OCI-LY1 (cell line): ENCODE measurements at regions not wholly inside any gene's neighbourhood (a gene's known extent, or its start where the extent isn't known, plus 50 kb on each side); places are given as distances from the start of the nearest gene placed in this dataset.

Source experiments
- H2AFZ ChIP-seq: fragments of 200-600 bp; sonication (generic), shearing (Covaris generic); 2 replicates; pipeline ENCODE4 v1.6.0; 2014; ENCODE audit warnings: antibody characterized with exemption, mild to moderate bottlenecking, low read length
- H3F3A ChIP-seq: fragments of 200-600 bp; sonication (generic), shearing (Covaris generic); 2 replicates; pipeline ENCODE4 v1.6.0; 2014; ENCODE audit warnings: mild to moderate bottlenecking, antibody characterized with exemption, low read length, moderate library complexity; ENCODE audit not compliant: insufficient read depth
- H3K27ac ChIP-seq: fragments of 200-600 bp; sonication (generic); 2 replicates; pipeline ENCODE4 v1.5.1; 2014; ENCODE audit warnings: low read length, mixed run types, mild to moderate bottlenecking, low read depth; ENCODE audit not compliant: poor library complexity, severe bottlenecking
- H3K27me3 ChIP-seq: fragments of 200-600 bp; sonication (generic); 2 replicates; pipeline ENCODE4 v1.6.0; 2014; ENCODE audit warnings: antibody characterized with exemption, mild to moderate bottlenecking, low read length, moderate library complexity; ENCODE audit not compliant: insufficient read depth
- H3K36me3 ChIP-seq: fragments of 200-600 bp; sonication (generic); 2 replicates; pipeline ENCODE4 v1.6.1; 2014; ENCODE audit warnings: mild to moderate bottlenecking, antibody characterized with exemption, low read length, moderate library complexity, mixed read lengths; ENCODE audit not compliant: insufficient read depth
- H3K4me1 ChIP-seq: fragments of 200-600 bp; sonication (generic); 2 replicates; pipeline ENCODE4 v1.5.1; 2014; ENCODE audit warnings: mild to moderate bottlenecking, low read length, moderate library complexity; ENCODE audit not compliant: insufficient read depth, severe bottlenecking
- H3K4me2 ChIP-seq: fragments of 200-600 bp; sonication (generic), shearing (Covaris generic); 2 replicates; pipeline ENCODE4 v1.6.1; 2014; ENCODE audit warnings: low read length
- H3K4me3 ChIP-seq: fragments of 200-600 bp; sonication (generic); 2 replicates; pipeline ENCODE4 v1.5.1; 2014; ENCODE audit warnings: low read length, low read depth, mild to moderate bottlenecking, mixed read lengths; ENCODE audit not compliant: poor library complexity, severe bottlenecking
- H3K79me2 ChIP-seq: fragments of 200-600 bp; shearing (Covaris generic); 2 replicates; pipeline ENCODE4 v1.6.1; 2016; ENCODE audit warnings: mixed run types, low read length, mixed read lengths; ENCODE audit not compliant: insufficient read depth
- H3K9ac ChIP-seq: fragments of 200-600 bp; sonication (generic), shearing (Covaris generic); 2 replicates; pipeline ENCODE4 v1.6.1; 2014; ENCODE audit warnings: mild to moderate bottlenecking, low read length, mixed read lengths
- H3K9me2 ChIP-seq: fragments of 200-600 bp; sonication (generic), shearing (Covaris generic); 2 replicates; pipeline ENCODE4 v1.6.1; 2014; ENCODE audit warnings: low read depth, mild to moderate bottlenecking, low read length, mixed read lengths
- H3K9me3 ChIP-seq: fragments of 200-600 bp; shearing (Covaris generic); 2 replicates; pipeline ENCODE4 v1.6.1; 2014; ENCODE audit warnings: low read length, mixed read lengths
- H4K20me1 ChIP-seq: fragments of 200-600 bp; sonication (generic), shearing (Covaris generic); 2 replicates; pipeline ENCODE4 v1.6.0; 2016; ENCODE audit warnings: mild to moderate bottlenecking, low read length; ENCODE audit not compliant: insufficient read depth
- EZH2 ChIP-seq: fragments of 200-600 bp; sonication (generic), shearing (Covaris generic); IDR thresholded peaks from 2 replicates; pipeline ENCODE4 v1.8.0; 2017; ENCODE audit warnings: borderline replicate concordance, mixed run types, mild to moderate bottlenecking, antibody characterized with exemption, low read length, moderate library complexity, mixed read lengths
- TF ChIP-seq, protein P1 (sequence below): fragments of 200-600 bp; sonication (generic), shearing (Covaris generic); IDR thresholded peaks from 2 replicates; pipeline ENCODE4 v1.5.1; 2017; ENCODE audit warnings: mild to moderate bottlenecking, antibody characterized with exemption, low read length, moderate library complexity, mixed read lengths

DNA sequence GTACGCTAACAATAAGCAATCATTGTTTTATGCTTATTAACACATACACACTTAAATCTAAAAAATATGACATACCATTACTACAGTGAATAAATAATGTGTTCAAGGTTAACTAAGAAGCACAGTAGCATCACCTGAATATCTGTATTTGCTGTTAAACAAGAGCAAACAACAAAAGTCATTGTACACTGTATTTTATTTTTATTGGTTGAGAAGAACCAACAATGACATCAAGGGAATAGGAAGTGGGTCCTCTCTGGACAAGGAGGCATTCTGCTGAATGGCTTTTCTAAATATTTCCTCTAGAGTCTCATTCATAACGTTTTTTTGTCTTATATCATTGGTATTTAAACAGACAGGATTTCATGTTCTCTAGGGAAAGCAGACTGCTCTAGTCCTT is 460.4 kb downstream of the CDH9 start:
- Histone ChIP-seq H2AFZ (no peak overlapping the region), H3F3A (no peaks in the 10 kb centered on the region), H3K4me3 (no peak overlapping the region), H3K4me1 (no peaks in the 10 kb centered on the region), H3K9ac (no peak overlapping the region), H3K79me2 (no peaks in the 10 kb centered on the region), H3K9me3 (no peaks in the 10 kb centered on the region), H3K4me2 (no peak overlapping the region), H3K27ac (no peak overlapping the region), H4K20me1 (no peaks in the 10 kb centered on the region), H3K36me3 (no peaks in the 10 kb centered on the region), H3K9me2 (no peaks in the 10 kb centered on the region), H3K27me3 (no peaks in the 10 kb centered on the region)
- TF ChIP-seq EZH2 = no peak
- TF ChIP-seq, protein P1, sequence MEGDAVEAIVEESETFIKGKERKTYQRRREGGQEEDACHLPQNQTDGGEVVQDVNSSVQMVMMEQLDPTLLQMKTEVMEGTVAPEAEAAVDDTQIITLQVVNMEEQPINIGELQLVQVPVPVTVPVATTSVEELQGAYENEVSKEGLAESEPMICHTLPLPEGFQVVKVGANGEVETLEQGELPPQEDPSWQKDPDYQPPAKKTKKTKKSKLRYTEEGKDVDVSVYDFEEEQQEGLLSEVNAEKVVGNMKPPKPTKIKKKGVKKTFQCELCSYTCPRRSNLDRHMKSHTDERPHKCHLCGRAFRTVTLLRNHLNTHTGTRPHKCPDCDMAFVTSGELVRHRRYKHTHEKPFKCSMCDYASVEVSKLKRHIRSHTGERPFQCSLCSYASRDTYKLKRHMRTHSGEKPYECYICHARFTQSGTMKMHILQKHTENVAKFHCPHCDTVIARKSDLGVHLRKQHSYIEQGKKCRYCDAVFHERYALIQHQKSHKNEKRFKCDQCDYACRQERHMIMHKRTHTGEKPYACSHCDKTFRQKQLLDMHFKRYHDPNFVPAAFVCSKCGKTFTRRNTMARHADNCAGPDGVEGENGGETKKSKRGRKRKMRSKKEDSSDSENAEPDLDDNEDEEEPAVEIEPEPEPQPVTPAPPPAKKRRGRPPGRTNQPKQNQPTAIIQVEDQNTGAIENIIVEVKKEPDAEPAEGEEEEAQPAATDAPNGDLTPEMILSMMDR = no peak

- H3K4me1 ChIP-seq = no peaks in the 10 kb centered on the region
- H4K20me1 ChIP-seq = no peaks in the 10 kb centered on the region
- H3F3A ChIP-seq = no peaks in the 10 kb centered on the region
- H3K27me3 ChIP-seq = no peaks in the 10 kb centered on the region
- H3K9me3 ChIP-seq = no peaks in the 10 kb centered on the region
- H3K4me3 ChIP-seq = no peak overlapping the region
- no peaks in the 10 kb centered on the region for H3K36me3 ChIP-seq
- no peaks in the 10 kb centered on the region for H3K79me2 ChIP-seq
- no peak overlapping the region for H2AFZ ChIP-seq
- TF ChIP-seq, protein P1 = no peak
- no peak for TF ChIP-seq EZH2
- H3K27ac ChIP-seq = no peak overlapping the region
- no peak overlapping the region for H3K9ac ChIP-seq
- H3K4me2 ChIP-seq = no peak overlapping the region
- no peaks in the 10 kb centered on the region for H3K9me2 ChIP-seq
Measured at GRCh38 chr5:26572480-26572879, 465.9 kb downstream of the CDH9 start.

DNA sequence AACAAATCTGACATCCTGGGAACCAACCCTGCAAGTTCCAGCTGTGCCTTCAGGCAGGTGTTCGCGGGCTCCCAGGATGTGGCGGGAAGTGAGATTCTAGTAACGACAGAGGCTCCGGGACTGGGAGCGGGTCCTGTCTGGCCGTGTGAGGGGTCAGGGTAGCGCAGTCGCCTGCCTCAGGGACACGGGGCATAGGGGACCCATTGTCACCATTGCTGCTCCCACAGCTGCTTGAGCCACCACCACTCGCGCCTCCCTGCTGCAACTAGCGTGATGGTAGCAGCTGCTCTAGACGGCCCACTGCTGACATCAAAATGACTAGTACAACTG is 468.5 kb downstream of the CDH9 start:
- Histone ChIP-seq H2AFZ (no peak overlapping the region), H4K20me1 (no peaks in the 10 kb centered on the region), H3K4me3 (no peak overlapping the region), H3K79me2 (no peaks in the 10 kb centered on the region), H3K9ac (no peak overlapping the region), H3K27me3 (no peaks in the 10 kb centered on the region), H3K9me3 (no peaks in the 10 kb centered on the region), H3K4me2 (no peak overlapping the region), H3K36me3 (no peaks in the 10 kb centered on the region), H3F3A (no peaks in the 10 kb centered on the region), H3K4me1 (no peaks in the 10 kb centered on the region), H3K9me2 (no peaks in the 10 kb centered on the region), H3K27ac (no peak overlapping the region)
- TF ChIP-seq, protein P1 = no peak
- no peak for TF ChIP-seq EZH2
